T-cell (primary cell): ENCODE measurements at regions not wholly inside any gene's neighbourhood (a gene's known extent, or its start where the extent isn't known, plus 50 kb on each side); places are given as distances from the start of the nearest gene placed in this dataset.
A peak's percentile ranks its signal among the peaks of the same experiment; 100 is the strongest.

ENCODE experiments used
- ATAC-seq, 4 experiments: fragments of 200-7000 bp in 3 of 4; fragments of 150-1000 bp in 1 of 4; cut with Tn5 transposase; replicated peaks in 1 of 4; 1 replicate in 3 of 4; 2 replicates in 1 of 4; pipeline ENCODE4 v1.10.0; 2021; ENCODE audit warnings: moderate library complexity in 3 of 4, mild to moderate bottlenecking in 2 of 4, moderate number of reproducible peaks in 1 of 4
- CTCF ChIA-PET, 2 donors: fragments of 300-600 bp; sonication (Branson Sonifier 250); formaldehyde crosslinking; loops; one replicate each; lab custom pipeline; 2022; ENCODE audit warnings: antibody characterized with exemption in 2 of 2; lab: Charles Lee
- POLR2A ChIA-PET, 2 donors: fragments of 300-600 bp; sonication (Branson Sonifier 250); formaldehyde crosslinking; loops; one replicate each; lab custom pipeline; 2022; ENCODE audit warnings: antibody characterized with exemption in 2 of 2; lab: Charles Lee
- DNase-seq, 35 experiments: peaks; one replicate each; pipeline versions ENCODE4 v3.0.0 to v3.0.0-alpha.2; 2013 to 2023
- H3K27ac ChIP-seq: one replicate; pipeline ENCODE4 v1.5.1; 2013; ENCODE audit warnings: low read length
- H3K27me3 ChIP-seq, 2 experiments: replicated peaks in 1 of 2; 1 replicate in 1 of 2; 2 replicates in 1 of 2; pipeline versions ENCODE4 v1.6.1 to v1.7.0; 2013; ENCODE audit warnings: low read length in 1 of 2, mixed read lengths in 1 of 2; ENCODE audit not compliant: control insufficient read depth in 2 of 2, insufficient read depth in 2 of 2; ENCODE audit errors: extremely low read depth in 1 of 2
- H3K36me3 ChIP-seq, 2 donors: 1 replicate in 1 of 2; 2 replicates in 1 of 2; pipeline versions ENCODE4 v1.6.1 to v1.7.0; 2013; ENCODE audit warnings: low read length in 1 of 2; ENCODE audit not compliant: control insufficient read depth in 2 of 2, insufficient read depth in 1 of 2; ENCODE audit errors: extremely low read depth in 1 of 2
- H3K4me1 ChIP-seq, 2 experiments: 1 replicate in 1 of 2; 2 replicates in 1 of 2; pipeline versions ENCODE4 v1.6.1 to v1.7.0; 2013; ENCODE audit warnings: low read length in 2 of 2, mixed read lengths in 1 of 2; ENCODE audit not compliant: insufficient read depth in 2 of 2, control insufficient read depth in 1 of 2; ENCODE audit errors: extremely low read depth in 1 of 2
- H3K4me3 ChIP-seq, 2 donors: 1 replicate in 1 of 2; 2 replicates in 1 of 2; pipeline versions ENCODE4 v1.5.1 to v1.7.0; 2013; ENCODE audit warnings: mild to moderate bottlenecking in 2 of 2, low read length in 1 of 2, moderate library complexity in 1 of 2; ENCODE audit not compliant: control insufficient read depth in 1 of 2; ENCODE audit errors: extremely low read depth in 1 of 2
- H3K9me3 ChIP-seq: 2 replicates; pipeline ENCODE4 v1.7.0; 2013
- H3K27ac Mint-ChIP-seq, 2 donors: one replicate each; pipeline ENCODE4 v1.8.0; 2020 to 2021; ENCODE audit warnings: mild to moderate bottlenecking in 2 of 2, mixed read lengths in 2 of 2
- H3K27me3 Mint-ChIP-seq, 2 donors: one replicate each; pipeline ENCODE4 v1.8.0; 2021 to 2022; ENCODE audit warnings: mixed read lengths in 2 of 2
- H3K36me3 Mint-ChIP-seq: one replicate; pipeline ENCODE4 v1.8.0; 2021; ENCODE audit warnings: mixed read lengths
- H3K4me1 Mint-ChIP-seq, 3 donors: one replicate each; pipeline ENCODE4 v1.8.0; 2020 to 2022; ENCODE audit warnings: mixed read lengths in 3 of 3, mild to moderate bottlenecking in 1 of 3
- H3K4me3 Mint-ChIP-seq, 3 donors: one replicate each; pipeline ENCODE4 v1.8.0; 2020 to 2022; ENCODE audit warnings: mild to moderate bottlenecking in 3 of 3, mixed read lengths in 3 of 3, moderate library complexity in 3 of 3
- H3K9me3 Mint-ChIP-seq, 3 donors: one replicate each; pipeline ENCODE4 v1.8.0; 2020 to 2022; ENCODE audit warnings: mixed read lengths in 3 of 3
- WGBS: methylation state at CpG from one replicate; pipeline ENCODE4 v1.1.5; 2013; ENCODE audit warnings: missing lambda C conversion rate; ENCODE audit not compliant: insufficient coverage; 5-methylcytosine and 5-hydroxymethylcytosine counted together

DNA sequence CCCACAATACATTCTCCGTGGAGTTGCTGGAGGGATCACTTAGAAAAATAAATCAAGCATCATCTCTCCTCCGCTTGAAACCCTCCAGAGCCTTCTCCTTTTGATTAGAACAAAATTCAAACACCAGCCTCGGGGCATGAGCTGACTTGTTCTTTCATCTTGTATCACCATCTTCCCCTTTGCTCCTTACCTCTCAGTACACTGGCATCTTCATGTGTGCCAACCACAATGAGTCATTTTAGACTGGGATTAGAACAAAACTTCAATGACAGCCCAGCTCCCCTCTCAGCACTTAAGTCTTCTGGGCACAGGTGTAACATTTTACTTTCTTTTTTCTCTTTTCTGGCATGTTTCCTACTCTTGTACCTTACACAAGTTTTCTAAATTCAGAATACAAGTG lies 1159.2 kb upstream of the TMEM132C start:
- Mint-ChIP-seq H3K4me1 (no peaks in the 10 kb centered on the region), H3K27me3 (peaks cover 13 to 28% of the 10 kb centered on the region in 2 donors), H3K9me3 (no peaks in the 10 kb centered on the region), H3K27ac (no peak overlapping the region), H3K36me3 (no peaks in the 10 kb centered on the region), H3K4me3 (no peak overlapping the region)
- Histone ChIP-seq H3K27me3 (no peaks in the 10 kb centered on the region), H3K36me3 (no peaks in the 10 kb centered on the region), H3K4me3 (no peak overlapping the region), H3K9me3 (no peaks in the 10 kb centered on the region), H3K4me1 (no peaks in the 10 kb centered on the region), H3K27ac (no peak overlapping the region)
- WGBS = 75% methylated on average over 2 of the region's 3 CpGs
- CTCF ChIA-PET = interaction anchor here (1.0 to 2.2 kb wide), 3 partner anchors 180 to 570 kb away, joined by 3 to 9 read pairs (median 8); no protein-coding TSS in a partner anchor
- ATAC-seq (no peak), DNase-seq (no peak)
- POLR2A ChIA-PET = no interaction called here

DNA sequence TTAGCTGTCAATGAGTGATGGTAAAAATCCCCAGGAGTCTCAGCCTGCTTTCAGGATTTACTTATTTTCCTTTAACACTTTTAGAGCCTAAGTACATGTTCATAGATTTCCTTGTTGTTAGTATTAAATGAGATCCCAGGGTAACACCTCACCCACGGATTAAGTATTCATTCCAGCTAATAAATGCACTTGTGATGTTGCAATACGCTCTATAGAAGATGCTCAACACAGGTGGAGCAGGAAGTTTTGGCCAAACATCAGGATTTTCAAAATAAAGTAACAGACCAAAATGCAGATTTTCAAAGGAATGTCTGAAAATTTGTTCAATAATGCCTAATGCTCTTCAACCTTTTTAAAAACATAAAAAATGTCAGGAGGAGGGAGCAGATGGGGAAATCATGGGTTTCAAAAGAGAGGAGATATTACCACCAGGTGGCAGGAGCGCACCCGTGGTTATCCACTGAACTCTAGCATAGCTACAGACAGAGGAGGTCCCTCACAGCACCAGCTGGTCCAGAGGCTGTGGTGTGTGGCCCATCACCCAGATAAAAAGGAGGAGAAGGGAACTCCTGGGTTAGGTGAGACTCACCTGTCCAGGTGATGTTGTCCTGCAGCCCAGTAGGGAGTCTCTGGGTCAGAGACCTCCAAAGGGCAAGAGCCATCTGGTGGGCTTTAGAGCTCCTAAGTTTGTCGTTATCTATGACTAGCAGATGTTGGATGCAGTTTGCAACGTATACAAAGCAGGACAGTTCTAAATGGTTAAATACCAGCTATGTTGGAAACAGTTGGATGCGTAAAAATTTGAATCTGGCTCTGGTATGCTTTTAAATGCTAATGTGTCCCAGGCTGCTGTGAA lies 1158.4 kb upstream of the TMEM132C start:
- WGBS = 23% methylated on average over 4 of the region's 7 CpGs
- Histone ChIP-seq H3K4me1 (no peaks in the 10 kb centered on the region), H3K4me3 (no peak overlapping the region), H3K9me3 (no peaks in the 10 kb centered on the region), H3K27ac (no peak overlapping the region), H3K27me3 (no peaks in the 10 kb centered on the region), H3K36me3 (no peaks in the 10 kb centered on the region)
- no peaks in the 10 kb centered on the region for H3K36me3 Mint-ChIP-seq
- POLR2A ChIA-PET = interaction anchor here in 1 of 2 donors (0.5 kb wide), 1 partner anchor 58 kb away, joined by 7 read pairs; no protein-coding TSS in a partner anchor
- CTCF ChIA-PET = interaction anchor here (0.6 to 2.2 kb wide), 4 partner anchors 69 to 569 kb away, joined by 5 to 13 read pairs (median 8); no protein-coding TSS in a partner anchor
- DNase-seq (peak in 25 of 35 experiments; percentile 2 to 43 (median 17)), ATAC-seq (peak in 1 of 4 experiments; percentile 26)
- H3K4me3 Mint-ChIP-seq = no peak overlapping the region
- peaks cover 13 to 34% of the 10 kb centered on the region in 2 donors for H3K27me3 Mint-ChIP-seq
- no peak overlapping the region for H3K27ac Mint-ChIP-seq
- H3K9me3 Mint-ChIP-seq = no peaks in the 10 kb centered on the region
- no peaks in the 10 kb centered on the region for H3K4me1 Mint-ChIP-seq

DNA sequence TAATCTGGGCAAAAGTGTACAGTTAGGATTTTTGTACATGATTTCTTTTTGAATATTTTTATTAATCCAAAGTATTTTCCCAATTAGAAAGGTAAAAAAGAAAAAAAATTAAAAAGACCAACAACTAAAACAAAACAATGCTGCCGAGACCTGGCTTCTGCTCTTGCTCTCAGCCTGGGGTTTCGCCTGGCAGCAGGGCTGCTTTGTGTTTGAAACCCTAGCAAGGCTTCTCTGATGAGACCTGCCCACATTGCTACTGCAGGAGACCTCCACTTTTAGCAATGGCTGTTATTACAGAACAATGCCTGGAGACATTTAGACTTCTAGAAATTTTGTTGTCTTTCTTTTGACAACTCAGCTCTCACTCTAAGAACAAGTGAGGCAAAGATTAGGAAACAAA lies 1153.0 kb upstream of the TMEM132C start:
- Histone ChIP-seq H3K4me3 (no peak overlapping the region), H3K9me3 (no peaks in the 10 kb centered on the region), H3K27ac (no peak overlapping the region), H3K36me3 (no peaks in the 10 kb centered on the region), H3K4me1 (no peaks in the 10 kb centered on the region), H3K27me3 (peaks cover 0 to 2% of the 10 kb centered on the region in 2 experiments)
- ATAC-seq (no peak), DNase-seq (no peak)
- 58% methylated on average over 2 of the region's 2 CpGs for WGBS
- ChIA-PET CTCF (no interaction called here), POLR2A (no interaction called here)
- Mint-ChIP-seq H3K27me3 (peaks cover 8 to 17% of the 10 kb centered on the region in 2 donors), H3K36me3 (no peaks in the 10 kb centered on the region), H3K27ac (no peak overlapping the region), H3K4me1 (no peaks in the 10 kb centered on the region), H3K4me3 (no peak overlapping the region), H3K9me3 (peaks cover 0 to 4% (median 0%) of the 10 kb centered on the region in 3 donors)

DNA sequence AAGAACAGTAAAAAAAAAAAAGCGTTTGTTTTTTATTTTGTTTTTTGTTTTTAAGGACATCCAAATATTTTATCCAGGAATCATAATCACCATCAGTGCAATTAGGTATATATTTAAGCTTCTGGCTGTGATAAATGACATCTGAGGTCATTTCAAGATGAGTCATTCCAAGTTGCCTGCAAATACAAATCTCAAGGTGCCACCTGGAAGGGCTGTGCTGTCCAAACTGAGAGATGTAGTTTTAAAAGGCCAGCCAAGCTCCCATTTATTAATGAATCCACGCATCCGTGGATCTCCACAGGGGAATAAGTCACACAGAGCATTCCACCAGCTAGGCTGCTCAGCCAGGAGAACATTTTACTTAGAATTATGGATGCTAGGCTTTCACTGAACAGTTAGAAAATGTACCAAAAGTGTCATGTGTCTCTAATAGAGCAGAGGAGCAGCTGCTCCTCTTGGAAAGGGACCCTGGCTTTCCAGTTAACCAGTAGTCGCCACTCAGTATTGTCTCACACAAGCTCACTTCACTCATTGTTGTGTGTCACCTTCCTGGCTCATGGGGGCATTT lies 1151.4 kb upstream of the TMEM132C start:
- Histone ChIP-seq H3K9me3 (no peaks in the 10 kb centered on the region), H3K4me1 (no peaks in the 10 kb centered on the region), H3K27ac (no peak overlapping the region), H3K27me3 (peaks cover 0 to 2% of the 10 kb centered on the region in 2 experiments), H3K36me3 (no peaks in the 10 kb centered on the region), H3K4me3 (no peak overlapping the region)
- 80% methylated on average over 2 of the region's 4 CpGs for WGBS
- no peaks in the 10 kb centered on the region for H3K36me3 Mint-ChIP-seq
- H3K27ac Mint-ChIP-seq = no peak overlapping the region
- DNase-seq (no peak), ATAC-seq (no peak)
- H3K9me3 Mint-ChIP-seq = peaks cover 0 to 4% (median 0%) of the 10 kb centered on the region in 3 donors
- H3K4me3 Mint-ChIP-seq = no peak overlapping the region
- POLR2A ChIA-PET = no interaction called here
- CTCF ChIA-PET = no interaction called here
- H3K4me1 Mint-ChIP-seq = no peaks in the 10 kb centered on the region
- peaks cover 3 to 10% of the 10 kb centered on the region in 2 donors for H3K27me3 Mint-ChIP-seq

DNA sequence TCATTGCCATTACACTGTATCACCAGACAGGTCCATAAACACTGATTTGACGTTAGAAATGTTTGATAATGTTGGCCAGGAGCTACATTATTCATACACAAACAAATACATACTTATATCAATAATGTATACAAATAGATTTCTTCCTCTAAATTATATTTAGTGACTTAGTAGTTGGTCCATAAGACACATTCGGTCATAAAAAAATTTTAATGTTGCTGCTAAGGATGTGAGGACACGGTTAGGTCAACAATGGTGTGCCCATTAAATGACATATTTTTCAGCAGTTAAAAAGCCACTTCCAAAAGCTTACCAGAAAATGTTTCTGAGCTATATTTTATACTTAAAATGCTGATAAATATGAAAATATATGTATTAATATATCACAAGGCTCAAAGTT lies 1148.7 kb upstream of the TMEM132C start:
- Histone ChIP-seq H3K27me3 (peaks cover 0 to 2% of the 10 kb centered on the region in 2 experiments), H3K4me1 (no peaks in the 10 kb centered on the region), H3K4me3 (no peak overlapping the region), H3K9me3 (no peaks in the 10 kb centered on the region), H3K36me3 (no peaks in the 10 kb centered on the region), H3K27ac (no peak overlapping the region)
- H3K4me1 Mint-ChIP-seq = no peaks in the 10 kb centered on the region
- no CpG with 5 or more reads among the region's 3 CpGs for WGBS
- ChIA-PET CTCF (no interaction called here), POLR2A (no interaction called here)
- H3K36me3 Mint-ChIP-seq = no peaks in the 10 kb centered on the region
- ATAC-seq = no peak
- peaks cover 3 to 6% of the 10 kb centered on the region in 2 donors for H3K27me3 Mint-ChIP-seq
- H3K4me3 Mint-ChIP-seq = no peak overlapping the region
- peaks cover 0 to 4% (median 0%) of the 10 kb centered on the region in 3 donors for H3K9me3 Mint-ChIP-seq
- H3K27ac Mint-ChIP-seq = no peak overlapping the region
- DNase-seq = no peak

DNA sequence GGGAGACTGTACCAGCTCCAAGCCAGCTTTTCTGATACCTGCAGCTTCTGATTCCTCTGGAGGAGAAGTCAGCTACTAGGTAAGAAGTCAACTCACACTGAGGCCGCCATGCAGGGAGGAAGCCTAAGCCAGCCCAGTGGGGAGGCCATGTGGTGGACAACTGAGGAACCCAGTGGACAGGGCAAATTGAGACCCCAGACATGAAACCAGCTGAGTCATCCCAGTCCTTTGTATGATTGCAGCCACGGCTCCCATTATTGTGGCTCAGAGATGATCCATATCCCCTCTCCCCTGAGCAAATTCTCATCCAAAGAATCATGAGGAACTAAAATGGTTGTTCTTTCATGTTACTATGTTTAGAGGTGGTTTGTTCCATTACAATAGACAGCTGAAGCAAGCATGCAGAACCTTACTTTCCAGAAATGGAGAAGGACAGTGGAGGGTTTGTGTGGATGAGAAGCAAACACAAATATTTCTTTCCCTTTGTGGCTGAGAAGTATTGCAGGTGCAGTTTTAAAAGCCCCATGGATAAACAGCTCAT lies 1147.3 kb upstream of the TMEM132C start:
- Histone ChIP-seq H3K36me3 (no peaks in the 10 kb centered on the region), H3K4me1 (no peaks in the 10 kb centered on the region), H3K4me3 (no peak overlapping the region), H3K9me3 (no peaks in the 10 kb centered on the region), H3K27ac (no peak overlapping the region), H3K27me3 (no peaks in the 10 kb centered on the region)
- H3K27ac Mint-ChIP-seq = no peak overlapping the region
- CTCF ChIA-PET = no interaction called here
- H3K9me3 Mint-ChIP-seq = peaks cover 0 to 4% (median 0%) of the 10 kb centered on the region in 3 donors
- POLR2A ChIA-PET = no interaction called here
- peaks cover 3 to 4% of the 10 kb centered on the region in 2 donors for H3K27me3 Mint-ChIP-seq
- 80% methylated on average over 1 of the region's 2 CpGs for WGBS
- ATAC-seq (no peak), DNase-seq (no peak)
- H3K4me3 Mint-ChIP-seq = no peak overlapping the region
- H3K36me3 Mint-ChIP-seq = no peaks in the 10 kb centered on the region
- no peaks in the 10 kb centered on the region for H3K4me1 Mint-ChIP-seq
